GM21825 (cell line): ENCODE measurements at regions not wholly inside any gene's neighbourhood (a gene's known extent, or its start where the extent isn't known, plus 50 kb on each side); places are given as distances from the start of the nearest gene placed in this dataset.
"Not testable (repeated sequence)": the region's sequence is repeated elsewhere in the genome, so short reads cannot be mapped to it uniquely, and the experiment has no call there.

Experiments used
- ATAC-seq: cut with Tn5 transposase; IDR thresholded peaks from one replicate; pipeline ENCODE4 v1.9.1; 2021; ENCODE audit warnings: mild to moderate bottlenecking, moderate library complexity; ENCODE audit not compliant: unreplicated experiment

GRCh38 chr20:22944062-22944461 lies 91.0 kb upstream of the SSTR4 start:
- ATAC-seq, result no peak

- no peak for ATAC-seq
These were observed 90.2 kb upstream of the SSTR4 start for GRCh38 chr20:22944936-22945335.

GRCh38 chr20:22946596-22946995 lies 88.5 kb upstream of the SSTR4 start:
- no peak for ATAC-seq

GRCh38 chr20:22949331-22950109 lies 85.6 kb upstream of the SSTR4 start:
- ATAC-seq, result no peak

GRCh38 chr20:22951966-22952365 lies 83.1 kb upstream of the SSTR4 start:
- ATAC-seq, result no peak

- ATAC-seq, result no peak
These were observed 80.5 kb upstream of the SSTR4 start for GRCh38 chr20:22954661-22955060.

- ATAC-seq, result no peak
These were observed 76.7 kb upstream of the SSTR4 start for GRCh38 chr20:22958390-22958789.

- ATAC-seq, result no peak
These were observed 72.3 kb upstream of the SSTR4 start for GRCh38 chr20:22962567-22963439.

GRCh38 chr20:22963581-22963980 lies 71.5 kb upstream of the SSTR4 start:
- no peak for ATAC-seq

GRCh38 chr20:22966787-22967464 lies 68.2 kb upstream of the SSTR4 start:
- no peak for ATAC-seq

- ATAC-seq, result not testable (repeated sequence)
These were observed 67.4 kb upstream of the SSTR4 start for GRCh38 chr20:22967706-22968105.

- not testable (repeated sequence) for ATAC-seq
These were observed 66.1 kb upstream of the SSTR4 start for GRCh38 chr20:22969031-22969430.

- ATAC-seq, result not testable (repeated sequence)
These were observed 64.0 kb upstream of the SSTR4 start for GRCh38 chr20:22971077-22971476.

- no peak for ATAC-seq
These were observed 60.8 kb upstream of the SSTR4 start for GRCh38 chr20:22974354-22974753.

- no peak for ATAC-seq
These were observed 57.9 kb upstream of the SSTR4 start for GRCh38 chr20:22977047-22977785.

GRCh38 chr20:22984008-22984407 lies 51.1 kb upstream of the SSTR4 start:
- ATAC-seq, result no peak

GRCh38 chr20:22984606-22985005 lies 50.5 kb upstream of the SSTR4 start:
- no peak for ATAC-seq

GRCh38 chr20:22985239-22985778 lies 49.8 kb upstream of the SSTR4 start:
- no peak for ATAC-seq
